ENCODE measurements at regions not wholly inside any gene's neighbourhood (a gene's known extent, or its start where the extent isn't known, plus 50 kb on each side); places are given as distances from the start of the nearest gene placed in this dataset.

- TF ChIP-seq POLR2AphosphoS5 (IDR thresholded peaks at IDR 0.05) (no peak), CTCF (IDR thresholded peaks at IDR 0.05; ENCODE audit: poor library complexity, severe bottlenecking) (no peak)
These were observed 113.8 kb downstream of the GADD45G start for GRCh38 chr9:89718651-89719050.
